HG02610 (cell line): ENCODE measurements at regions not wholly inside any gene's neighbourhood (a gene's known extent, or its start where the extent isn't known, plus 50 kb on each side); places are given as distances from the start of the nearest gene placed in this dataset.

ENCODE experiments used
- ATAC-seq: cut with Tn5 transposase; IDR thresholded peaks from one replicate; pipeline ENCODE4 v1.9.1; 2021; ENCODE audit warnings: mild to moderate bottlenecking, moderate library complexity; ENCODE audit not compliant: unreplicated experiment

DNA sequence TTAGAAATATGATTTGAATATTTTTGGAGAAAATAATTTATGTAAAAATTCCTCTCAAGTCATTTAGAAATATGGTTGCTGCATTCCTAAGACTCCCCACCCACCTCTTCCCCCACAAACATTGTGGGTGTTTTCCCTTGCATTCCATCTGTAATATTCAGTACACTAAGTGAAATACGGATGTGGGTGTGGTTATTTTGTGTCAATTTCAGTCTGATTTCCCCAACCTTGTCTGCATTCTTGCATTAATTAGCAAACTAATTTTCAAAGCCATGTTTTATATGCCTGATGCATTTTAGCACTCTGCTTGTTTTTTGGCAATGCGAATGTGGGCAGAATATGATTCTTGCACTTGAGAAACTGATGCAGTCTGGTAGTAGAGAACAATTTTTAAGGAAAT, 408.3 kb upstream of the RGMA start:
- ATAC-seq, result no peak

- ATAC-seq, result no peak
Measured at GRCh38 chr15:93496888-93497287, 407.9 kb upstream of the RGMA start.

- ATAC-seq, result no peak
Measured at GRCh38 chr15:93495799-93496637, 407.0 kb upstream of the RGMA start.

DNA sequence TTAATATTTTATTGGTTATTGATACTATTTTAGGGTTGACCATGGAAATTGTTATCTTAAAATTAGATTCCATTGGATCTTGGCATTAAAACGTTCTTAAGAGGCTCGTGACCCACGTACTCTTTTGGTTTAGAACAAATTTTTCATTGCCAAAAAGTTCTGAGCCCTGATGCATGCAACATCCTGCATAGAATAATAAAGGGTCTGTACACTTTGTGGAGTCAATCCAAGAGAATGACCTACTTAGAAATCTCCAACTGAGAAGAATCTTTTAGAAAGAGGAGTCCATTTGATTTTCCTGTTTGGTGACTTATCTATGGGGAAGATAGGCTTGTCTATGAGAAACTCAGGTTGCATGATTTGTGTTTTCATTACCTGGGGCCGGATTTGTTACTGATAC, 404.2 kb upstream of the RGMA start:
- ATAC-seq, result no peak

- ATAC-seq, result no peak
Measured at GRCh38 chr15:93491291-93491690, 402.3 kb upstream of the RGMA start.

GRCh38 chr15:93488296-93488713, 399.3 kb upstream of the RGMA start:
- ATAC-seq, result no peak

DNA sequence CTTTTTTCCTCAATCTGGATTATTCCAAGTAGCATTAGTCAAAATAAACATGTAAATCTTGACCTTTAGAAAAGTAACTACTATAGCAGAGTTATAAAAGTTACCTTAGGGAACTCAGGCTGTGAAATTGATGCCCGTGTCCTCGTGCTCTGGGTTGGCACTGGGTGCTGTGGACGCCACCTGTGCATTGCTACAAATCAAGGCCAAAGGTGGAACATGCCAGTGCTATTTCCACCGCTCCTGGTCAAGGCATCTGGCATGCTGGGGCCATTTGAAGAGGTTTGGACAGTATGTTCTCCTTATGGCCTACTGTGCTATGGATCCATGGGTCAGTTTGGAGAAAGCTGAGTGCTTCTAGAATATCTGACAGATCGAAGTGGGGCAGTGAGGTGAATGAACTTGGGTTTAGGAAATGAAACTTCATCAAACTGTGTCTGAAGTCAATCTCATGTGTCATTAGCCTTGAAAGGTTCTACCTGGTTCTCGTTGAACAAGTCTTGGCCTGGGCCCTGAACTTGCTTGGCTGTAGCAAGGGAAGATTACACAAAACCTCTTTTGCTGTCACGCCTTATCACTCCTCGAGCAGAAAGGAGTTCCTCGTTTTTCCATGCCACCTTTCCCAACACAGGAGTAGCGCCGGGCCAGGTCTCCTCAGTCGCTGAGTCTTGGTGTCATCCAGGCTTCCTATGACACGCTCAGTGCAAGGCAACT, 397.6 kb upstream of the RGMA start:
- ATAC-seq, result no peak

DNA sequence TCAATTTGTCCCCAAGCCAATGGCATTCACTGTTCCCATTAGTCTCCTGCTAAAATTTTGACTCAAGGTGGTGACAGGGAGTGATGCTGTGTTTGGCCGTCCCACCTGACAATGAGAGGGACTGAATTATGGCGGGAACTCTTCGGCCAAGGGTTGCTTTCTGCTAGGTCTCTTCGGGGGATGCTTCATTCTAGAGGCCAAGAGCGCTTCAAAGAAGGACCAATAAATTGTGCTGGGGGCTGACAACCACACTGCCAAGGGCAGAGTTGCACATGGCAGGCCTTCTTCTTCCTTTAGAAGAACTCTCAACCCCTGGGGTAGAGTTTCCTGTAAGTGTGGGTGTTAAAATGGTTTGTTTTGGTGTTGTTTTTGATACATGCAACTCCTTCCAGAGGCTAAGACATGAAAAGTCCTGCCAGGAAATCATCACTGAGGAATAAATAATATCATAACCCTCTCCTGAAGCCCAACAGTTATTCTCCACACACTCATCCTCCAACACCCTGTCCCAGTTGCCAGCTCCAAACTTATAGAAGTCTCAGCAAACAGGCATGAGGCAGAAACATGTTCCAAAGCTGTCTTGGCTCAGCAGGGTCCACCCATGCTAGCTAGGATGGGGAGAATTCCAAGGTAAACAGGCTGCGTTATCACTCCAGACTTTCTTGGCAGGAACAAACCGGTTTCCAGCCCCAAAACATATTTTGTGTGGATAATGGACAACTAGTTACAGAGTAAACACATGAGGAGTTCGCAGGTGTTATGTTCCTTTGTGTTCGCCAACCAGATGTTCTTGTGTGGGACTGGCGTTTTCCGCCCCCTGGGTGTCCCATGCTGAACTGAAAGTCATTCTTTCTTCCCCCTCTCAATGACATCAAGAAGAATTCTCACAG, 396.7 kb upstream of the RGMA start:
- no peak for ATAC-seq

GRCh38 chr15:93483923-93484322, 394.9 kb upstream of the RGMA start:
- ATAC-seq, result no peak

DNA sequence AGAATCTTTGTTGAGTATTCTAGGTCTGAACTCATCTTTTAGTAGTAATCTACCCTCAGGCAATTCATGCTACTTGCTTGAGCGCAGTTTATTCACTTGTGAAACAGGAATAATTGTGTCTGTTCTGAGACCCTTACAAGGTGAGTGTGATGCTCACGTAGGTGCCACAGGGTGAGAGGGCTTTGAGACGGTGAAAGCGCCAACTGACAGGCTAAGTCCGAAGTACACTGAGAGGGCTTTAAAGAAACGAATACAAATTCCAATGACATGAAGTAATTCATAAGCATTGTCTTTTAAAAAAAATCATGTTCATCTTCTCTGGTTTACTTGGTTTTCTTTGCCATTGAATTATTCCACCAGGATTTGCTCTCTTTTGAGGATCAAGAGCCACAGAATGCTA, 393.7 kb upstream of the RGMA start:
- ATAC-seq, result no peak

DNA sequence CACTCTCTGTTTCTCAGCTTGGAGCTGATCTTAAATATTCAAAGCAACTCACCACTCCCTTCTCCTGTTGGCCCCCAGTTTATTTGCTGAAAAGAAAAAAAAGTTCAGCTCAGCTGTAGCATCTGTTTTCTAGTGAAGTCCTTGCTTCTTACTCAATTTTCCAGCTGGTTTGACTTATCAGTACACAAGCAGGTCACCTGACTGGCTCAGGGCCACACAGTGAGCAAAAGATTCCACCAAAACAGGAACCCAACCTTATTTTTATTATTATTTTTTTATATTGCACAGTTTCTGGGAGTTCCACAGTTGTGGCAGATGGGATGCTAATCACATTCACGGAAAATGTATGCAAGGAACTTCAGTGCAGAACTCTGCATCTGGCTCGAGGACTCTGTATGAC, 390.7 kb upstream of the RGMA start:
- ATAC-seq, result no peak

- no peak for ATAC-seq
Measured at GRCh38 chr15:93478947-93479346, 389.9 kb upstream of the RGMA start.

DNA sequence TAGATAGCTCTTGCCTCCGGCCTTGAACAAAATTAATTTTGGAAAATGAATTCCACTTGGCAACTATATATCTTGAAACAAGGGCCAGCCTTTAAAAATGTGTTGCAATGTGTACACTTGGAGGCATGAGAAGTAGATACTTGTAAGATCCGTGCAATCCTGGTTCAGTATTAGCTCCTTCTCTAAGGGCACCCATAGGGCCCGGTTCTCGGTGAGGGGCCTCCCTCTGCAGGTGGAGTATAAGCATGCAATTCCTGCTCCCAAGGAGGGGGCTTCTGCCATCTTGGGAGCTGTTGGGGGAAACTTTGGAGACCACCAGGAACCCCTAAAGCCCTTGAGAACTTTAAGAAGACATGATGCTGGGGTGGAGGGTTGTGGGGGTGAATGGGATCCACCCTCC, 388.7 kb upstream of the RGMA start:
- no peak for ATAC-seq

GRCh38 chr15:93477188-93477587, 388.2 kb upstream of the RGMA start:
- no peak for ATAC-seq

- no peak for ATAC-seq
Measured at GRCh38 chr15:93476491-93477177, 387.6 kb upstream of the RGMA start.

DNA sequence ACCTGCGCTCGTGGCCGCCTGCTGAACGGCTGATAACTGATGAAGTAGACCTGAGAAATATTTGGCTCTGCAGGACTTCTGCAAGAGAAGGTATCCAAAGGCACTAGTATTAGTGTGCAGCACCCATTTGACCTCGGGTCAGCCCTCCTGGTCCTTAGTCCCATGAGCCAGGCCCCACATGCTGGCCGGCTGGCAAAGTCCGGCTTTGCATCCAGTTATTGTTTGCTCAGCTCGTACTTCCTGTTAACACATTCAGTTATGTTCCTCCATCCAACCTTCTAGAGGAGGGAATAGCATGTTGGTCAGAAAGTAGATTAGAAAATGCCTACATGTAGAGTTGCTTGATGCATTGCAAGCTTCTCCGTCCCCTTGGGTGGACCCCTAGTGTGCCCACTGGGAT, 385.7 kb upstream of the RGMA start:
- no peak for ATAC-seq

DNA sequence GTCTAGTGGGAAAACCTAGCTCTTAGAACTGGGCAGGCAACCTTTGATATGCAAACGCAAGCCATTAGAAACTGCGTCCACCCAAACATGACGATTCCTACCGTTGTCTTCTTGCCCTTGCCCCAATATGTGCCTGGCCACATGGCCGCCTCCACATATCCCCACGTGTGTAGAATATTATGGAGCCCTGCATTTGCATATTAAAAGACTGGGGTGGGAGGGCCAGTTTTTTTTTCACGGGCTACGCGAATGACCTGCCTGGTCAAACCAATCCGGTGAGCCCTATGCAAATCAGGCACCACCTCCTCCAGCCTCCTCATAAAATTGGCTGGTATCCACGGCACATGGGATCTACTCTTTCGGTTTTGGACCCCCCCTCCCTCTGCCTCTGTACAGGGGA, 381.0 kb upstream of the RGMA start:
- no peak for ATAC-seq

DNA sequence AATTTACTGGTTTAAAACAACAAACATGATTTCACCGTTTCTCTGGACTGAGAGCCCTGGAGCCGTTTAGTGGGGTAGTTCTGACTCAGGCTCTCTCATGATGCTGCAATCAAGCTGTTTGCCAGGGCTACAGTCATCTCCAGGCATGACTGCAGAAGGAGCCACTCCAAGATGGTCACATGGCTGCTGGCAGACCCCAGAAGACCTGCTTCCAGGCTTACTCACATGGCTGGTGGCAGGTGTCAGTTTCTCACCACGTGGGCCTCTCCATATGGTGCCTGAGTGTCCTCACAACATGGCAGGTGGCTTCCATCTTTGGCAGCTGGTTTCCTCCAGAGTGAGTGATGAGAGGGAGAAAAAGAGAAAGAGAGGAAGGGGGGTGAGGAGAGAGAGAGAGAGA, 378.3 kb upstream of the RGMA start:
- no peak for ATAC-seq

- ATAC-seq, result no peak
Measured at GRCh38 chr15:93466380-93466779, 377.4 kb upstream of the RGMA start.

GRCh38 chr15:93462690-93463089, 373.7 kb upstream of the RGMA start:
- no peak for ATAC-seq

- peak; percentile 53 for ATAC-seq
Measured at GRCh38 chr15:93460717-93461116, 371.7 kb upstream of the RGMA start.
